ENCODE measurements at regions not wholly inside any gene's neighbourhood (a gene's known extent, or its start where the extent isn't known, plus 50 kb on each side); places are given as distances from the start of the nearest gene placed in this dataset.

DNA sequence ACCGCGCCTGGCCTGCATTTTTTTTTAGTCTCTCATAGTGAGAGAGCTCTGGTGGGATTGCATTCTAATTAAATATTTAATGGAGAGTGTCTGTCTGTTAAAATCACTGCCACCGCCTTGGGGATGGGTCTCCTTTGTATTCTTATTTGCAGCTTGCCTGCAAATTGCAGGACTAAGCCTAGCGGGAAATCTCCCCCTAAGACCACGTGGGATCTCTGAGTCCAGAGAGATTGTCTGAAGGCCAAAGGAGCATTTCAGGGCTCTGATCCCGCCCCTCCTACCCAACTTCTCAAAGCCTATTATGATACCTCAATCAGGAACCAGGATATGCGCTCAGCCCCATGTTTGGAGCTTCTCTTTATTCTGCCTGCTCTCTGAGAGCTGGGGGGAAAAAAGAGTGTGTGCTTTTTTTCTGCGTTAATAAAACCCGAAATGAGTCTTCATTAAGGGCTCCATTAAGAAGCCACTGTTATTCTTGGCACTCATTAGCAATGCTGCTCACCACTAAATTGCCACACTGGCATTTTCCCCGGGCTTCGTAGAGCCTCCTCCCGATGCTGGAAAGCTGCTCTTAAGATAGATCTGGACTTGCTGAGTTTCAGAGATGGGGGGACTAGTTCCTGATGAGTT is 92.9 kb upstream of the THY1 start:
- H3K27ac ChIP-seq = no peak overlapping the region
- H3K79me2 ChIP-seq (ENCODE audit: insufficient read depth) = no peaks in the 10 kb centered on the region
- 58 to 65% methylated on average over 12 of the region's 12 CpGs for WGBS, 2 experiments (ENCODE audit: low coverage in 1 of 2, low lambda C conversion rate in 2 of 2, missing lambda C conversion rate in 2 of 2)
- H3K9ac ChIP-seq = no peak overlapping the region
- in situ Hi-C loops (cut with MboI) = no loop called here
- no peak overlapping the region for H2AFZ ChIP-seq
- H3K36me3 ChIP-seq (ENCODE audit: low read depth) = no peaks in the 10 kb centered on the region
- no peaks in the 10 kb centered on the region for H3K9me2 ChIP-seq (ENCODE audit: insufficient read depth)
- no peaks in the 10 kb centered on the region for H3K9me3 ChIP-seq (ENCODE audit: low read depth)
- H3K4me3 ChIP-seq = no peak overlapping the region
- H3F3A ChIP-seq (ENCODE audit: insufficient read depth) = peaks cover 5% of the 10 kb centered on the region
- TF ChIP-seq EZH2 (IDR thresholded peaks at IDR 0.05; ENCODE audit: insufficient read depth, poor library complexity, severe bottlenecking) (no peak), EZH2phosphoT487 (IDR thresholded peaks at IDR 0.05; ENCODE audit: insufficient read depth, low read depth) (no peak)
- H3K27me3 ChIP-seq (replicated peaks; ENCODE audit: insufficient read depth) = peaks cover 27% of the 10 kb centered on the region
- H3K4me1 ChIP-seq (ENCODE audit: insufficient read depth) = no peaks in the 10 kb centered on the region
- no peak overlapping the region for H3K4me2 ChIP-seq (ENCODE audit: unreplicated experiment)
- no peak for DNase-seq
- no peaks in the 10 kb centered on the region for H4K20me1 ChIP-seq (ENCODE audit: insufficient read depth)

DNA sequence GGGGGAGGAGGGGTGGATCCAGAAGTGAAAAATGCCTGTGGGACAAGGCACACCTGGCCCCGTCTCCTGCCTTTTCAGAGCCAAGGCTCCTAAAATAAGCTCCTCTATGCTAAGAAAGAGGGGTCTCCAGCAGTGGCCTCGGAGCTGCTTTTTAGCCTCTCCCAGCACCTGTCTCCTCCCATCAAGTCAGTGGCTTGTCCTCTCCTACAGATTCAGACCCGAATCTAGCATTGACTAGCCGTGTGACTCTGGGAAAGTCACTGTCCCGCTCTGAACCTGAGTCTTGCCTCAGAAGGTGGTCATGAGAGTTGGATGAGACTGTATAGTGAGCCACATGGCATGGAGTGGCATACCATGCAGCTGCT is 90.8 kb upstream of the THY1 start:
- no peaks in the 10 kb centered on the region for H4K20me1 ChIP-seq (ENCODE audit: insufficient read depth)
- H3K27ac ChIP-seq = no peak overlapping the region
- in situ Hi-C loops (cut with MboI) = no loop called here
- H3K4me2 ChIP-seq (ENCODE audit: unreplicated experiment) = no peak overlapping the region
- H2AFZ ChIP-seq = no peak overlapping the region
- no peak for TF ChIP-seq EZH2phosphoT487 (IDR thresholded peaks at IDR 0.05; ENCODE audit: insufficient read depth, low read depth)
- TF ChIP-seq EZH2 (IDR thresholded peaks at IDR 0.05; ENCODE audit: insufficient read depth, poor library complexity, severe bottlenecking) = no peak
- H3K4me3 ChIP-seq = no peak overlapping the region
- no peaks in the 10 kb centered on the region for H3K9me3 ChIP-seq (ENCODE audit: low read depth)
- H3K79me2 ChIP-seq (ENCODE audit: insufficient read depth) = no peaks in the 10 kb centered on the region
- 66 to 70% methylated on average over 5 of the region's 5 CpGs for WGBS, 2 experiments (ENCODE audit: low coverage in 1 of 2, low lambda C conversion rate in 2 of 2, missing lambda C conversion rate in 2 of 2)
- no peaks in the 10 kb centered on the region for H3K9me2 ChIP-seq (ENCODE audit: insufficient read depth)
- H3K9ac ChIP-seq = no peak overlapping the region
- DNase-seq = no peak
- H3K27me3 ChIP-seq (replicated peaks; ENCODE audit: insufficient read depth) = peaks cover 27% of the 10 kb centered on the region
- no peaks in the 10 kb centered on the region for H3K36me3 ChIP-seq (ENCODE audit: low read depth)
- peaks cover 21% of the 10 kb centered on the region for H3F3A ChIP-seq (ENCODE audit: insufficient read depth)
- peaks cover 18% of the 10 kb centered on the region for H3K4me1 ChIP-seq (ENCODE audit: insufficient read depth)

GRCh38 chr11:119513131-119513805 is 90.3 kb upstream of the THY1 start:
- 30 to 36% methylated on average over 12 of the region's 12 CpGs for WGBS, 2 experiments (ENCODE audit: low coverage in 1 of 2, low lambda C conversion rate in 2 of 2, missing lambda C conversion rate in 2 of 2)
- in situ Hi-C loops (cut with MboI) = no loop called here
- H3K4me1 ChIP-seq (ENCODE audit: insufficient read depth) = peaks cover 18% of the 10 kb centered on the region
- H3F3A ChIP-seq (ENCODE audit: insufficient read depth) = peaks cover 21% of the 10 kb centered on the region
- no peak for DNase-seq
- H3K9me3 ChIP-seq (ENCODE audit: low read depth) = no peaks in the 10 kb centered on the region
- TF ChIP-seq EZH2phosphoT487 (IDR thresholded peaks at IDR 0.05; ENCODE audit: insufficient read depth, low read depth) (no peak), EZH2 (IDR thresholded peaks at IDR 0.05; ENCODE audit: insufficient read depth, poor library complexity, severe bottlenecking) (no peak)
- peaks cover 27% of the 10 kb centered on the region for H3K27me3 ChIP-seq (replicated peaks; ENCODE audit: insufficient read depth)
- no peak overlapping the region for H3K27ac ChIP-seq
- H3K4me2 ChIP-seq (ENCODE audit: unreplicated experiment) = no peak overlapping the region
- no peak overlapping the region for H3K9ac ChIP-seq
- H3K4me3 ChIP-seq = no peak overlapping the region
- H3K9me2 ChIP-seq (ENCODE audit: insufficient read depth) = no peaks in the 10 kb centered on the region
- no peaks in the 10 kb centered on the region for H3K36me3 ChIP-seq (ENCODE audit: low read depth)
- no peaks in the 10 kb centered on the region for H3K79me2 ChIP-seq (ENCODE audit: insufficient read depth)
- H2AFZ ChIP-seq = no peak overlapping the region
- no peaks in the 10 kb centered on the region for H4K20me1 ChIP-seq (ENCODE audit: insufficient read depth)

- Histone ChIP-seq H3K9ac (no peak overlapping the region), H3K4me2 (ENCODE audit: unreplicated experiment) (no peak overlapping the region), H3F3A (ENCODE audit: insufficient read depth) (peaks cover 21% of the 10 kb centered on the region), H4K20me1 (ENCODE audit: insufficient read depth) (no peaks in the 10 kb centered on the region), H3K36me3 (ENCODE audit: low read depth) (no peaks in the 10 kb centered on the region), H3K79me2 (ENCODE audit: insufficient read depth) (no peaks in the 10 kb centered on the region), H3K9me3 (ENCODE audit: low read depth) (no peaks in the 10 kb centered on the region), H2AFZ (no peak overlapping the region), H3K27me3 (replicated peaks; ENCODE audit: insufficient read depth) (peaks cover 27% of the 10 kb centered on the region), H3K4me1 (ENCODE audit: insufficient read depth) (peaks cover 18% of the 10 kb centered on the region), H3K27ac (no peak overlapping the region), H3K9me2 (ENCODE audit: insufficient read depth) (no peaks in the 10 kb centered on the region), H3K4me3 (no peak overlapping the region)
- DNase-seq = no peak
- in situ Hi-C loops (cut with MboI) = no loop called here
- 41 to 50% methylated on average over 3 of the region's 3 CpGs for WGBS, 2 experiments (ENCODE audit: low coverage in 1 of 2, low lambda C conversion rate in 2 of 2, missing lambda C conversion rate in 2 of 2)
- TF ChIP-seq EZH2phosphoT487 (IDR thresholded peaks at IDR 0.05; ENCODE audit: insufficient read depth, low read depth) (no peak), EZH2 (IDR thresholded peaks at IDR 0.05; ENCODE audit: insufficient read depth, poor library complexity, severe bottlenecking) (no peak)
These were observed 89.4 kb upstream of the THY1 start for GRCh38 chr11:119512369-119512768.
